K562 (cell line): ENCODE measurements at regions not wholly inside any gene's neighbourhood (a gene's known extent, or its start where the extent isn't known, plus 50 kb on each side); places are given as distances from the start of the nearest gene placed in this dataset.

Source experiments
- ATF4 ChIP-seq: fragments of 450-650 bp; formaldehyde crosslinking; IDR thresholded peaks from 2 replicates; pipeline ENCODE4 v1.4.0; 2022; ENCODE audit warnings: mild to moderate bottlenecking, moderate library complexity
- CTCF ChIP-seq, 3 experiments: IDR thresholded peaks in 2 of 3; conservative IDR thresholded peaks in 1 of 3; 2 replicates each; pipeline ENCODE4 v1.5.1; 2011 to 2012; ENCODE audit warnings: low read length in 3 of 3, mild to moderate bottlenecking in 3 of 3, control low read depth in 2 of 3, improper control_type of control experiment in 1 of 3, inconsistent platforms in 1 of 3, low read depth in 1 of 3, mixed read lengths in 1 of 3, moderate library complexity in 1 of 3; ENCODE audit not compliant: insufficient read depth in 2 of 3
- GABPA ChIP-seq: fragments of 200-800 bp; sonication (Bioruptor generic); conservative IDR thresholded peaks from 2 replicates; pipeline ENCODE4 v1.6.1; 2016; ENCODE audit warnings: low read depth, missing genetic modification characterization, missing compliant biosample characterization
- KDM1A ChIP-seq, 2 experiments: fragments of 450-650 bp; IDR thresholded peaks; 2 replicates each; pipeline ENCODE4 v1.6.1; 2016; ENCODE audit warnings: mild to moderate bottlenecking in 2 of 2
- MXD1 ChIP-seq: fragments of 250-450 bp; sonication (Bioruptor Pico); IDR thresholded peaks from 2 replicates; pipeline ENCODE4 v1.8.0; 2021; ENCODE audit warnings: borderline replicate concordance, mild to moderate bottlenecking, moderate library complexity; ENCODE audit not compliant: poor library complexity, severe bottlenecking
- POLR2AphosphoS2 ChIP-seq: IDR thresholded peaks from 2 replicates; pipeline ENCODE4 v1.6.1; 2012; ENCODE audit warnings: low read length, improper control_type of control experiment
- TAF1 ChIP-seq: IDR thresholded peaks from 2 replicates; pipeline ENCODE4 v1.6.1; 2011; ENCODE audit warnings: mild to moderate bottlenecking, low read length, moderate library complexity; ENCODE audit not compliant: insufficient read depth, control insufficient read depth, severe bottlenecking; ENCODE audit errors: extremely low read depth
- TCF7L2 ChIP-seq: fragments of 150-350 bp; IDR thresholded peaks from 2 replicates; pipeline ENCODE4 v1.6.1; 2016; ENCODE audit warnings: low read depth, mild to moderate bottlenecking, low read length, moderate library complexity
- TEAD4 ChIP-seq, 2 experiments: sonication (generic) in 1 of 2; formaldehyde crosslinking in 1 of 2; IDR thresholded peaks; 2 replicates each; pipeline versions ENCODE4 v1.6.1 to v1.8.0; 2012 to 2022; ENCODE audit warnings: borderline replicate concordance in 1 of 2, inconsistent platforms in 1 of 2, low read length in 1 of 2, mild to moderate bottlenecking in 1 of 2, missing genetic modification reagents in 1 of 2
- ZNF253 ChIP-seq: fragments of 250-450 bp; sonication (Bioruptor Pico); conservative IDR thresholded peaks from 2 replicates; pipeline ENCODE4 v1.6.1; 2021; ENCODE audit warnings: mild to moderate bottlenecking
- TF ChIP-seq, protein P1 (sequence below): fragments of 250-450 bp; sonication (Bioruptor Pico); IDR thresholded peaks from 2 replicates; pipeline ENCODE4 v1.5.0; 2022; ENCODE audit warnings: mild to moderate bottlenecking

DNA sequence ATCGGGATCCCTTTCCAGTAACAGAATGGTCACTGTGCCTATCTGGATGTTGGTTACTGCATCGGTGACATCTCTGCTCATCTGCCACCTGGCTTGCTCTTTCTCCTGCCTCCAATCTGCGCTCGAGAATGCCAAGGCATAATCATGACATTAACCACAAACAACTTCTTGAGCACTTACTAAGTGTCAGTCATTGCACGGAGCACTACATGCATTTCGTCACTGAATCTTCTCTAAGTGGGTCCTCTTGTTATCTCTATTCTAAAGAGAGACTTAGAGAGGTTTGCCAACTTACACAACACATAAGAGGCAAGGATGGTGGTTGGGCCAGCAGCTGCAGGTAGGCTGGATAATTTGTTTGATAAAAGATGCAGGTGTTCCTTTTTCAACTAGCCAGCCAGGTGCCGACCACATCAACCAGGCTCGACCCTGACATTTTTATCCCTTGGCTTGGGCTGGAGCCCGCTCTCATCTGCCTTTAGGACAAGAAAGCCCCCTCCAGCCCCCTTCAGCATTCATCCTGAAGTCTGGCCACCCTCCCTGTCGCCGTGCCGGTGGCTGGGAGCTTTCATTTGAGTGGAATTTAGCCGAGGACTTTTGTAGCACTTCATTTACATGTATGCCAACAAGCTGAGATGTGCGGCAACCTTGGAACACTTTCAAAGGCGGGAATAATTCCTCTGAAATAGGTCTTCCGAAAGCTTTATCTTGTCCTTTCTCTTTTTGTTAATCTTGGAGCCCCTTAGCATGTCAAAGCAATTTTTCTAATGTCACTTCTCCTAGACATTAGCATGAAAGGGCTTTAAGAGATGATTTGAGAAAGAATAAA is 89.3 kb upstream of the NKD1 start:
- no peak for TF ChIP-seq KDM1A (IDR thresholded peaks at IDR 0.05)
- no peak for TF ChIP-seq TAF1
- TF ChIP-seq, protein P1, sequence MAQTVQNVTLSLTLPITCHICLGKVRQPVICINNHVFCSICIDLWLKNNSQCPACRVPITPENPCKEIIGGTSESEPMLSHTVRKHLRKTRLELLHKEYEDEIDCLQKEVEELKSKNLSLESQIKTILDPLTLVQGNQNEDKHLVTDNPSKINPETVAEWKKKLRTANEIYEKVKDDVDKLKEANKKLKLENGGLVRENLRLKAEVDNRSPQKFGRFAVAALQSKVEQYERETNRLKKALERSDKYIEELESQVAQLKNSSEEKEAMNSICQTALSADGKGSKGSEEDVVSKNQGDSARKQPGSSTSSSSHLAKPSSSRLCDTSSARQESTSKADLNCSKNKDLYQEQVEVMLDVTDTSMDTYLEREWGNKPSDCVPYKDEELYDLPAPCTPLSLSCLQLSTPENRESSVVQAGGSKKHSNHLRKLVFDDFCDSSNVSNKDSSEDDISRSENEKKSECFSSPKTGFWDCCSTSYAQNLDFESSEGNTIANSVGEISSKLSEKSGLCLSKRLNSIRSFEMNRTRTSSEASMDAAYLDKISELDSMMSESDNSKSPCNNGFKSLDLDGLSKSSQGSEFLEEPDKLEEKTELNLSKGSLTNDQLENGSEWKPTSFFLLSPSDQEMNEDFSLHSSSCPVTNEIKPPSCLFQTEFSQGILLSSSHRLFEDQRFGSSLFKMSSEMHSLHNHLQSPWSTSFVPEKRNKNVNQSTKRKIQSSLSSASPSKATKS (CRISPR knock-in tag), result no peak
- TF ChIP-seq CTCF (IDR thresholded peaks at IDR 0.05 in 2 of 3, conservative IDR thresholded peaks at IDR 0.05 in 1 of 3; ENCODE audit: insufficient read depth in 2 of 3, low read depth in 1 of 3, low read length in 3 of 3), result no peak
- no peak for TF ChIP-seq TEAD4 (IDR thresholded peaks at IDR 0.05; ENCODE audit: low read length)
- TF ChIP-seq TEAD4 (CRISPR knock-in tag; IDR thresholded peaks at IDR 0.05; ENCODE audit: borderline replicate concordance), result no peak
- TF ChIP-seq GABPA (tag), result no peak
- TF ChIP-seq ZNF253 (CRISPR knock-in tag), result no peak
- no peak for TF ChIP-seq MXD1
- no peak for TF ChIP-seq POLR2AphosphoS2
- no peak for TF ChIP-seq ATF4
- no peak for TF ChIP-seq TCF7L2
